ENCODE measurements at regions not wholly inside any gene's neighbourhood (a gene's known extent, or its start where the extent isn't known, plus 50 kb on each side); places are given as distances from the start of the nearest gene placed in this dataset.
A peak's percentile ranks its signal among the peaks of the same experiment; 100 is the strongest.
"Not testable (repeated sequence)": the region's sequence is repeated elsewhere in the genome, so short reads cannot be mapped to it uniquely, and the experiment has no call there.

- DNase-seq, result no peak
Measured at GRCh38 chr12:104906695-104907094, 51.4 kb downstream of the SLC41A2 start.

GRCh38 chr12:104905446-104905845, 52.6 kb downstream of the SLC41A2 start:
- not testable (repeated sequence) for DNase-seq

GRCh38 chr12:104903648-104904423, 54.3 kb downstream of the SLC41A2 start:
- no peak for DNase-seq

GRCh38 chr12:104902125-104902524, 56.0 kb downstream of the SLC41A2 start:
- DNase-seq, result no peak

- no peak for DNase-seq
Measured at GRCh38 chr12:104896710-104897109, 61.4 kb downstream of the SLC41A2 start.

GRCh38 chr12:104896146-104896545, 61.9 kb downstream of the SLC41A2 start:
- no peak for DNase-seq

GRCh38 chr12:104895415-104895814, 62.7 kb downstream of the SLC41A2 start:
- DNase-seq, result no peak

GRCh38 chr12:104890476-104891096, 67.5 kb downstream of the SLC41A2 start:
- no peak for DNase-seq

GRCh38 chr12:104889735-104890134, 68.4 kb downstream of the SLC41A2 start:
- DNase-seq, result no peak

GRCh38 chr12:104888892-104889291, 69.2 kb downstream of the SLC41A2 start:
- DNase-seq, result peak; percentile 48

- no peak for DNase-seq
Measured at GRCh38 chr12:104888481-104888880, 69.6 kb downstream of the SLC41A2 start.

- no peak for DNase-seq
Measured at GRCh38 chr12:104887452-104887851, 70.6 kb downstream of the SLC41A2 start.

- DNase-seq, result peak; percentile 80
Measured at GRCh38 chr12:104886418-104887401, 71.4 kb downstream of the SLC41A2 start.

- not testable (repeated sequence) for DNase-seq
Measured at GRCh38 chr12:104878858-104879257, 79.2 kb downstream of the SLC41A2 start.

- DNase-seq, result peak; percentile 79
Measured at GRCh38 chr12:104877103-104877705, 80.9 kb downstream of the SLC41A2 start.

GRCh38 chr12:104873374-104873773, 84.7 kb downstream of the SLC41A2 start:
- DNase-seq, result peak; percentile 71

- DNase-seq, result peak; percentile 81
Measured at GRCh38 chr12:104870797-104871196, 87.3 kb downstream of the SLC41A2 start.

- no peak for DNase-seq
Measured at GRCh38 chr12:104866291-104866690, 91.8 kb downstream of the SLC41A2 start.

GRCh38 chr12:104865080-104865479, 93.0 kb downstream of the SLC41A2 start:
- no peak for DNase-seq

- no peak for DNase-seq
Measured at GRCh38 chr12:104864668-104865067, 93.4 kb downstream of the SLC41A2 start.

- DNase-seq, result no peak
Measured at GRCh38 chr12:104863296-104863948, 94.7 kb downstream of the SLC41A2 start.

Measured in NCI-H2171 treated with DMSO at 0.1 percent for 48 hours (cell line).